ENCODE measurements at regions not wholly inside any gene's neighbourhood (a gene's known extent, or its start where the extent isn't known, plus 50 kb on each side); places are given as distances from the start of the nearest gene placed in this dataset.

DNA sequence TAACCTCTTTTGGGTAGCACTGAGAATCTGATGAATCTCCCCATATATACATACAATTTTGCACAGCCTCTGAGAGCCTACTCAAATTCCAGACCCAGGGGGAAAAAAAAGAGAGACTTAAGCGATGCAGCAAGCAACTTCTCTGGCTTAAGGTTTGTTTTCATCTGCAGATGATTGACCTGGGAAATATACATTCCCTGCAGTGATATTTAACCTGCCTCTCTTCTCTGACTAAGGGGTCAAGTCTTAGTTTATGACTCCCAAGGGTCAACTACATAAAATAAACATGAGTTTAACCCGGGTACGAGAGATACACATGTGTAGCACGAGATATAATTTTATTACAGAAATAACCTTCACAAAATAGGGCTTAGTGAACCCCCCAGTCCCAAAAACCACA lies 737.8 kb downstream of the TUSC7 start:
- TF ChIP-seq, protein P1, sequence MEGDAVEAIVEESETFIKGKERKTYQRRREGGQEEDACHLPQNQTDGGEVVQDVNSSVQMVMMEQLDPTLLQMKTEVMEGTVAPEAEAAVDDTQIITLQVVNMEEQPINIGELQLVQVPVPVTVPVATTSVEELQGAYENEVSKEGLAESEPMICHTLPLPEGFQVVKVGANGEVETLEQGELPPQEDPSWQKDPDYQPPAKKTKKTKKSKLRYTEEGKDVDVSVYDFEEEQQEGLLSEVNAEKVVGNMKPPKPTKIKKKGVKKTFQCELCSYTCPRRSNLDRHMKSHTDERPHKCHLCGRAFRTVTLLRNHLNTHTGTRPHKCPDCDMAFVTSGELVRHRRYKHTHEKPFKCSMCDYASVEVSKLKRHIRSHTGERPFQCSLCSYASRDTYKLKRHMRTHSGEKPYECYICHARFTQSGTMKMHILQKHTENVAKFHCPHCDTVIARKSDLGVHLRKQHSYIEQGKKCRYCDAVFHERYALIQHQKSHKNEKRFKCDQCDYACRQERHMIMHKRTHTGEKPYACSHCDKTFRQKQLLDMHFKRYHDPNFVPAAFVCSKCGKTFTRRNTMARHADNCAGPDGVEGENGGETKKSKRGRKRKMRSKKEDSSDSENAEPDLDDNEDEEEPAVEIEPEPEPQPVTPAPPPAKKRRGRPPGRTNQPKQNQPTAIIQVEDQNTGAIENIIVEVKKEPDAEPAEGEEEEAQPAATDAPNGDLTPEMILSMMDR (IDR thresholded peaks at IDR 0.05), result no peak
- no peak for TF ChIP-seq POLR2A (IDR thresholded peaks at IDR 0.05)

Data from lower leg skin (tissue), 3 donors.